LNCAP (cell line): ENCODE measurements at regions not wholly inside any gene's neighbourhood (a gene's known extent, or its start where the extent isn't known, plus 50 kb on each side); places are given as distances from the start of the nearest gene placed in this dataset.

ENCODE experiments used
- CTCF ChIP-seq: fragments of 450-650 bp; IDR thresholded peaks from 2 replicates; pipeline ENCODE4 v1.5.1; 2017; ENCODE audit warnings: mild to moderate bottlenecking

- no peak for TF ChIP-seq CTCF
Observed at GRCh38 chr7:54465095-54465494, 77.1 kb upstream of the VSTM2A start.

GRCh38 chr7:54469740-54470139, 72.4 kb upstream of the VSTM2A start:
- no peak for TF ChIP-seq CTCF

GRCh38 chr7:54476609-54477008, 65.6 kb upstream of the VSTM2A start:
- no peak for TF ChIP-seq CTCF

GRCh38 chr7:54477083-54477482, 65.1 kb upstream of the VSTM2A start:
- no peak for TF ChIP-seq CTCF

- no peak for TF ChIP-seq CTCF
Observed at GRCh38 chr7:54483523-54483922, 58.7 kb upstream of the VSTM2A start.

- TF ChIP-seq CTCF, result no peak
Observed at GRCh38 chr7:54485044-54485443, 57.1 kb upstream of the VSTM2A start.
